Fibroblast of pulmonary artery (primary cell): ENCODE measurements at regions not wholly inside any gene's neighbourhood (a gene's known extent, or its start where the extent isn't known, plus 50 kb on each side); places are given as distances from the start of the nearest gene placed in this dataset.

Experiments used
- DNase-seq: peaks from one replicate; pipeline ENCODE4 v3.0.0-alpha.2; 2010; ENCODE audit warnings: low read depth
- H3K4me3 ChIP-seq: replicated peaks from 2 replicates; pipeline ENCODE4 v1.5.1; 2011; ENCODE audit warnings: low read depth, mild to moderate bottlenecking, control low read depth, low read length, moderate library complexity
- CTCF ChIP-seq: IDR thresholded peaks from 2 replicates; pipeline ENCODE4 v1.5.1; 2011; ENCODE audit warnings: mild to moderate bottlenecking, control low read depth, low read length, inconsistent platforms; ENCODE audit errors: missing control alignments

GRCh38 chr13:85742355-85742754, 56.9 kb downstream of the SLITRK6 start:
- no peak for TF ChIP-seq CTCF
- DNase-seq = no peak

GRCh38 chr13:85741017-85741416, 58.2 kb downstream of the SLITRK6 start:
- no peak for TF ChIP-seq CTCF
- DNase-seq = no peak
- H3K4me3 ChIP-seq = no peak overlapping the region

More at GRCh38 chr13:85742355-85742754, 56.9 kb downstream of the SLITRK6 start:
- no peak overlapping the region for H3K4me3 ChIP-seq

DNA sequence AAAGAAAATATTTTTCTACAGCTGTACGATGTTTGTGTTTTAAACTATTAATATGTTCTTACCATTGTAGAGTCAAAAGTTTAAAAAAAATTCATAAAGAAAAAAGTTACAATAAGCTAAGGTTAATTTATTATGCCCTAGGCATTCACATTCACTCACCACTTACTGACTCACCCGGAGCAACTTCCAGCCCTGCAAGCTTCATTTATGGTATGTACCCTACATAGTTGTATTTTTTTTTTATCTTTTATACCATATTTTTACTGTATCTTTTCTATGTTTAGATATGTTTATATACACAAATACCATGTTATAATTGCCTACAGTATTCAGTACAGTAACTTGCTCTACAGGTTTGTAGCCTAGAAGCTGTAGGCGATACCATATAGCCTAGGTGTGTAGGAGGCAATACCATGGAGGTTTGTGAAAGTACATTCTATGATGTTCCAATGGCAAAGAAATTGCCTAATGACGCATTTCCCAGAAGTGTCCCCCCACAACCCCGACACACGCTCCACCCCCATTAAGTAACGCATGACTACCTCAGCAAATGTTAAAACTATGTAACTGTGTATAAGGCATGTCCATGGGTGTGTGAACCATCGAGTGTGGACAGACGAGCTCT, 60.4 kb downstream of the SLITRK6 start:
- no peak for DNase-seq
- H3K4me3 ChIP-seq = no peak overlapping the region
- no peak for TF ChIP-seq CTCF

- DNase-seq = no peak
- TF ChIP-seq CTCF = no peak
- no peak overlapping the region for H3K4me3 ChIP-seq
Measured at GRCh38 chr13:85737952-85738351, 61.3 kb downstream of the SLITRK6 start.

DNA sequence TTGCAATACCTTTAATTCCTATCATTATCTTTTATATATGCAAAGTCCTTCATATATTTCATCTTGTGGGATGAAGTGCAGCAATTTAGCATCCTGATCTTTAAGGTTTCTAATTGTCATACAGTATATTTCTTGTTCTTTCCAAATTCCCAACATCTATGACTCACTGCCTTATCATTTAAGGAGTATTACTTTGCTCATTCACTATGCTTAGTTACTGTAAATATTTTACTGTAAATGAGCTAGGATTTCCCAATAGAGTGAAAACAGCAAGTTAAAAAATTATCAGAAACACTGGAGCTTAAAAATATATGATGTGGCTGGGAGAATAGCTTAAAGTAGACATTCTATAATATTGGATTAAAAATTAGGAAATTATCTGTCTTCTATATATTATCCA, 69.9 kb downstream of the SLITRK6 start:
- no peak for TF ChIP-seq CTCF
- DNase-seq = peak; percentile 48
- H3K4me3 ChIP-seq = no peak overlapping the region

- H3K4me3 ChIP-seq = no peak overlapping the region
- no peak for TF ChIP-seq CTCF
- no peak for DNase-seq
Measured at GRCh38 chr13:85728811-85729210, 70.4 kb downstream of the SLITRK6 start.

GRCh38 chr13:85725433-85725832, 73.8 kb downstream of the SLITRK6 start:
- H3K4me3 ChIP-seq = no peak overlapping the region
- TF ChIP-seq CTCF = no peak
- no peak for DNase-seq
